ENCODE measurements at regions not wholly inside any gene's neighbourhood (a gene's known extent, or its start where the extent isn't known, plus 50 kb on each side); places are given as distances from the start of the nearest gene placed in this dataset.

DNA sequence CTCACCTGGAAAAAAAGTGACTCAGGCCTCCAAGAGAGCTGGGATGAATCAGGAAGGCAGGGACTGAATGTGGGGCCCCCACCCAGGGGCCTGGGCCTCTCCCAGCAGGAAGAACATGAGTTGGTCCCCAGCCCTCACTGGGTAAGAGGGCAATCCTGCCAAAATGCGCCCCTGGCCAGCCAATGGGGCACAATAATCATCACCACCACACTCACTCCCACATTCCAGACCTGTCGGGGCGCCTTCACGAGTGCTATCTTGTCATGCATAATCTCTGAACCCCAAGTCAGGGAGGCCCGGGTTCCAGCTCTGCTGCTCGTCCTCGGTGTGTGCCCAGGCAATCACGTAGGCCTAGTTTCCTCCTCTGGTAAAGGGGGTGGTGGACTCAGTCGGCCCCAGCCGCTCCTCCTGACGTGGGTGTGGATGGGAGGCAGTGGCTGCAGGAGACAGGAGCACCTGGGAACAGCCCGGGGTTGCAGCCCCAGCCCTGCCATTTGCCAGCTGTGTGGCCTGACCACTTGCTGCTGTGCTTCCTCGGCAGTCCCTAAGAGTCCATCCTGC lies 115.1 kb downstream of the CYP26B1 start:
- H2AFZ ChIP-seq (ENCODE audit: insufficient read depth, low read length, poor library complexity): no peak overlapping the region
- no peak overlapping the region for H3K4ac ChIP-seq (ENCODE audit: low read depth, low read length)
- H3K79me2 ChIP-seq (ENCODE audit: control insufficient read depth, insufficient read depth, low read length, poor library complexity): no peaks in the 10 kb centered on the region
- no peak overlapping the region for H3K9ac ChIP-seq (ENCODE audit: low read length)
- no peak overlapping the region for H2AK5ac ChIP-seq (ENCODE audit: low read length)
- no peak overlapping the region for H3K4me3 ChIP-seq (ENCODE audit: low read depth, low read length)
- H3K9me3 ChIP-seq (ENCODE audit: insufficient read depth, low read depth, low read length): no peaks in the 10 kb centered on the region
- H3K18ac ChIP-seq (ENCODE audit: low read length): no peak overlapping the region
- no peak overlapping the region for H3K4me2 ChIP-seq (ENCODE audit: low read length)
- H3K14ac ChIP-seq (ENCODE audit: low read length): no peak overlapping the region
- H4K8ac ChIP-seq (ENCODE audit: low read depth, low read length): no peak overlapping the region
- H3K27ac ChIP-seq (ENCODE audit: low read depth, low read length): no peak overlapping the region
- H3K79me1 ChIP-seq (ENCODE audit: low read length): no peaks in the 10 kb centered on the region
- no peak overlapping the region for H2BK120ac ChIP-seq (ENCODE audit: insufficient read depth, low read length, poor library complexity)
- H3K4me1 ChIP-seq (ENCODE audit: control insufficient read depth in 1 of 2, insufficient read depth in 2 of 2, low read length in 2 of 2): peaks cover 4 to 18% of the 10 kb centered on the region in 2 experiments
- peak overlapping the region; percentile 66 for H3K23ac ChIP-seq (ENCODE audit: low read length)
- no peaks in the 10 kb centered on the region for H3K36me3 ChIP-seq (ENCODE audit: control insufficient read depth in 1 of 2, insufficient read depth in 2 of 2, low read length in 2 of 2)
- no peak overlapping the region for H4K91ac ChIP-seq (ENCODE audit: low read depth, low read length)
- H2BK12ac ChIP-seq (ENCODE audit: low read length): no peak overlapping the region
- DNase-seq: no peak
- no peaks in the 10 kb centered on the region for H3K27me3 ChIP-seq (ENCODE audit: insufficient read depth, low read length)
- WGBS (ENCODE audit: extremely low coverage, insufficient coverage, insufficient read length): no CpG with 5 or more reads among the region's 13 CpGs
- H4K12ac ChIP-seq (ENCODE audit: low read depth, low read length): no peak overlapping the region
- no peak overlapping the region for H2BK5ac ChIP-seq (ENCODE audit: low read depth, low read length, poor library complexity)

DNA sequence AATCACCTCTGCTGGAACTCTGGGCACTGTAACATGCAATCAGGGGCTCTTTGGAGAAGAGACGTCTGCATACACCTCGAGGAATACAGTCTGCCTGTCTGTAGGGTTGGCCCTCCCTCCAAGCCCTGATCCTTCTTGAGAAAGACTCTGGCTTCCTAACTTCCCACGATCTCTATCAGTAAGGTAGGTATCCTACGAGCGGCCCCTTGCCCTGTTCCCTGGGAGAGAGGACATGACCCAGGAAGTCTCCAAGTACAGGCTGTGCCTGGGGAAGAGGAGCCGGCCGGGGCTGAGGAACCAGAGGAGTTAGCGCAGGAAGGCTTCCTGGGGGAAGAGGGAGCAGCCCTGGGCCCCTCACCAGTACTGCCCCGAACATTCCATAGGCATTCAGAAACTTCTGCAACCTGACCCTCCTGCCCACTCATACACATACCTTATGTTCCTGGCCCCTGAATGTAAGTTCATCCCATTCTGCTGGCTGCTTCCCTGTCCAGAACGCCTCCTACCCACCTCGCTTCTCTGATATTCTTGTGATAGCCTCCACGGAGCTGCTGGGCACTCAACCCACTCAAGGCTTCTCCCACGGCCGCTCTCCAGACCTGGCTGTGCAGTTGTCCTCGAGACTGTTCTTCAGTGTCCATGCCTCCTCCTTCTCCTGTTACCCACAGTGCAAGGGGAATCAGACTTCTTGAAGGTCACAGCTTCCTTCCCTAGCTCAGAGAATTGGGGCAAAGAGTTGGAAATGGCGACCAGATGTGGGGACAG lies 116.1 kb downstream of the CYP26B1 start:
- WGBS (ENCODE audit: extremely low coverage, insufficient coverage, insufficient read length): no CpG with 5 or more reads among the region's 16 CpGs
- no peak overlapping the region for H3K18ac ChIP-seq (ENCODE audit: low read length)
- no peaks in the 10 kb centered on the region for H3K79me2 ChIP-seq (ENCODE audit: control insufficient read depth, insufficient read depth, low read length, poor library complexity)

DNA sequence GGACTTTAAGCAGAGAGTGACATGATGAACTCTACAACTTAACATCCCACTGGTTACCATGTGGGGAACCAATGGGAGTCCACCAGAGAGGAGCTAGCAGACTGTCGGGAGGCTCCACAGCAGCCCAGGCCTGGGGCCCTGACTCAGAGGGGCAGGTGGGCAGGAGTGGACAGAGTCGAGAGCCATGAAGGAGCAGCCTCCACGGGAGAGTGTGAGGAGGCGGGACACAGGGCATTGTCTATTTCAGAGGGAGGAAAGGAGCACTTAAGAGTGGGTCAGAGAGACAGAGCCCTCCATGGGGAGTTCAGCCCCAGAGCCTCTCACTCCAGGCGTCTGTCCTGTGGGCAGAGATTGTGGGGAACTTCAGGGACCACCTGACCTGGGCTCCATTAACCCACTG lies 118.7 kb downstream of the CYP26B1 start:
- H3K18ac ChIP-seq (ENCODE audit: low read length): no peak overlapping the region
- peaks cover 4 to 14% of the 10 kb centered on the region in 2 experiments for H3K4me1 ChIP-seq (ENCODE audit: control insufficient read depth in 1 of 2, insufficient read depth in 2 of 2, low read length in 2 of 2)
- no peak overlapping the region for H2AFZ ChIP-seq (ENCODE audit: insufficient read depth, low read length, poor library complexity)
- H3K9me3 ChIP-seq (ENCODE audit: insufficient read depth, low read depth, low read length): no peaks in the 10 kb centered on the region
- no peak overlapping the region for H3K14ac ChIP-seq (ENCODE audit: low read length)
- no peaks in the 10 kb centered on the region for H3K36me3 ChIP-seq (ENCODE audit: control insufficient read depth in 1 of 2, insufficient read depth in 2 of 2, low read length in 2 of 2)
- no peak overlapping the region for H3K4me3 ChIP-seq (ENCODE audit: low read depth, low read length)
- H4K8ac ChIP-seq (ENCODE audit: low read depth, low read length): no peak overlapping the region
- H2BK12ac ChIP-seq (ENCODE audit: low read length): no peak overlapping the region
- H2BK120ac ChIP-seq (ENCODE audit: insufficient read depth, low read length, poor library complexity): no peak overlapping the region
- H2BK5ac ChIP-seq (ENCODE audit: low read depth, low read length, poor library complexity): no peak overlapping the region
- no peak overlapping the region for H4K12ac ChIP-seq (ENCODE audit: low read depth, low read length)
- no peaks in the 10 kb centered on the region for H3K79me2 ChIP-seq (ENCODE audit: control insufficient read depth, insufficient read depth, low read length, poor library complexity)
- no peak overlapping the region for H3K4me2 ChIP-seq (ENCODE audit: low read length)
- WGBS (ENCODE audit: extremely low coverage, insufficient coverage, insufficient read length): no CpG with 5 or more reads among the region's 5 CpGs
- no peak overlapping the region for H2AK5ac ChIP-seq (ENCODE audit: low read length)
- no peak overlapping the region for H4K91ac ChIP-seq (ENCODE audit: low read depth, low read length)
- H3K9ac ChIP-seq (ENCODE audit: low read length): no peak overlapping the region
- DNase-seq: no peak
- no peak overlapping the region for H3K4ac ChIP-seq (ENCODE audit: low read depth, low read length)
- no peak overlapping the region for H3K27ac ChIP-seq (ENCODE audit: low read depth, low read length)
- no peaks in the 10 kb centered on the region for H3K27me3 ChIP-seq (ENCODE audit: insufficient read depth, low read length)
- no peak overlapping the region for H3K23ac ChIP-seq (ENCODE audit: low read length)
- no peaks in the 10 kb centered on the region for H3K79me1 ChIP-seq (ENCODE audit: low read length)

More for the DNA sequence above, 116.1 kb downstream of the CYP26B1 start:
- no peak overlapping the region for H3K4ac ChIP-seq (ENCODE audit: low read depth, low read length)
- H4K12ac ChIP-seq (ENCODE audit: low read depth, low read length): no peak overlapping the region
- no peak overlapping the region for H3K14ac ChIP-seq (ENCODE audit: low read length)
- H3K4me2 ChIP-seq (ENCODE audit: low read length): no peak overlapping the region
- H3K36me3 ChIP-seq (ENCODE audit: control insufficient read depth in 1 of 2, insufficient read depth in 2 of 2, low read length in 2 of 2): no peaks in the 10 kb centered on the region
- H3K27me3 ChIP-seq (ENCODE audit: insufficient read depth, low read length): no peaks in the 10 kb centered on the region
- H3K27ac ChIP-seq (ENCODE audit: low read depth, low read length): no peak overlapping the region
- no peak overlapping the region for H2AFZ ChIP-seq (ENCODE audit: insufficient read depth, low read length, poor library complexity)
- no peak overlapping the region for H3K23ac ChIP-seq (ENCODE audit: low read length)
- no peaks in the 10 kb centered on the region for H3K9me3 ChIP-seq (ENCODE audit: insufficient read depth, low read depth, low read length)
- H3K9ac ChIP-seq (ENCODE audit: low read length): no peak overlapping the region
- DNase-seq: peak; percentile 62 to 64
- no peak overlapping the region for H2BK120ac ChIP-seq (ENCODE audit: insufficient read depth, low read length, poor library complexity)
- no peak overlapping the region for H2BK12ac ChIP-seq (ENCODE audit: low read length)
- no peaks in the 10 kb centered on the region for H3K79me1 ChIP-seq (ENCODE audit: low read length)
- H2BK5ac ChIP-seq (ENCODE audit: low read depth, low read length, poor library complexity): no peak overlapping the region
- H3K4me3 ChIP-seq (ENCODE audit: low read depth, low read length): no peak overlapping the region
- no peak overlapping the region for H4K8ac ChIP-seq (ENCODE audit: low read depth, low read length)
- no peak overlapping the region for H2AK5ac ChIP-seq (ENCODE audit: low read length)
- H3K4me1 ChIP-seq (ENCODE audit: control insufficient read depth in 1 of 2, insufficient read depth in 2 of 2, low read length in 2 of 2): peaks cover 4 to 14% of the 10 kb centered on the region in 2 experiments
- H4K91ac ChIP-seq (ENCODE audit: low read depth, low read length): no peak overlapping the region

DNA sequence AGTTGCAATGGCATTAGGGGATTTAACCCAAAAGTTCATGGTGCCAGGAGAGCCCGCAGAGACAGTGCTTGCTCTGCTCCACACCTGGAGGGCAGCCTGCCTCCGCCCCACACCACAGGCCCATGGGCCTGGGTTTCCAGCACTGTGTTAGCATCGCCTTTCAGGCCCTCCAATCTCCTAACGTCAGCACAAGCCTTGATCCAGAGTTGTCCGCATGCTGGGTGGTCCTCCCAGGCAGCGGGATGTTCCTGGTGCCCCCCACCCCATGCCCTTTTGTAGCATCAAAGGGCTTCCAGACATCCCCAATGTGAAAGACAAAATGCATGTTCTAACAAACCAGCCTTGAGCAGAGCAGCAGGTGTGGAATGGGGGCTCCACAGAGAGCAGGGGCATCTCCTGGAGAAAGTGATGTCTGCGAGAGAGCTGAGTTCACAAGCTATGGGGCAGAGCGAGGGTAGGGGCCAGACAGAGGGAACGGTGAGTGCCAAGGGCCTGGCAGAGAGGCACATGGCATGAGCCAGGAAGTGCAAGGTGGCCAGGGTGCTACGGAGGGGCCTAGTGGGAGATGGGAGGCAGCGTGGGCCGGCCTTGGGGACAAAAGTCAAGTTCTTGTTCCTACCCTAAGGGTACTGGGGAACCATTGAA lies 119.2 kb downstream of the CYP26B1 start:
- no peak for DNase-seq
- H2BK12ac ChIP-seq (ENCODE audit: low read length): no peak overlapping the region
- WGBS (ENCODE audit: extremely low coverage, insufficient coverage, insufficient read length): no CpG with 5 or more reads among the region's 12 CpGs

More for the DNA sequence above, 119.2 kb downstream of the CYP26B1 start:
- Histone ChIP-seq H3K4me2 (ENCODE audit: low read length) (no peak overlapping the region), H3K4me3 (ENCODE audit: low read depth, low read length) (no peak overlapping the region), H3K23ac (ENCODE audit: low read length) (no peak overlapping the region), H4K91ac (ENCODE audit: low read depth, low read length) (no peak overlapping the region), H4K12ac (ENCODE audit: low read depth, low read length) (no peak overlapping the region), H3K79me2 (ENCODE audit: control insufficient read depth, insufficient read depth, low read length, poor library complexity) (no peaks in the 10 kb centered on the region), H3K4me1 (ENCODE audit: control insufficient read depth in 1 of 2, insufficient read depth in 2 of 2, low read length in 2 of 2) (peaks cover 4 to 14% of the 10 kb centered on the region in 2 experiments), H3K79me1 (ENCODE audit: low read length) (no peaks in the 10 kb centered on the region), H3K36me3 (ENCODE audit: control insufficient read depth in 1 of 2, insufficient read depth in 2 of 2, low read length in 2 of 2) (no peaks in the 10 kb centered on the region), H4K8ac (ENCODE audit: low read depth, low read length) (no peak overlapping the region), H3K14ac (ENCODE audit: low read length) (no peak overlapping the region), H2BK5ac (ENCODE audit: low read depth, low read length, poor library complexity) (no peak overlapping the region), H3K27me3 (ENCODE audit: insufficient read depth, low read length) (no peaks in the 10 kb centered on the region), H2BK120ac (ENCODE audit: insufficient read depth, low read length, poor library complexity) (no peak overlapping the region), H3K4ac (ENCODE audit: low read depth, low read length) (no peak overlapping the region), H3K9me3 (ENCODE audit: insufficient read depth, low read depth, low read length) (peaks cover 2% of the 10 kb centered on the region), H3K27ac (ENCODE audit: low read depth, low read length) (no peak overlapping the region), H3K18ac (ENCODE audit: low read length) (no peak overlapping the region), H3K9ac (ENCODE audit: low read length) (no peak overlapping the region), H2AFZ (ENCODE audit: insufficient read depth, low read length, poor library complexity) (no peak overlapping the region), H2AK5ac (ENCODE audit: low read length) (no peak overlapping the region)
